Stimulated activated effector memory CD8-positive, alpha-beta T cell treated with anti-CD3 and anti-CD28 coated beads, Interleukin-12 subunit alpha, Interleukin-12 subunit beta, amount 100 ng/mL, for 72 hours (primary cell): ENCODE measurements at regions not wholly inside any gene's neighbourhood (a gene's known extent, or its start where the extent isn't known, plus 50 kb on each side); places are given as distances from the start of the nearest gene placed in this dataset.
"Not testable (repeated sequence)": the region's sequence is repeated elsewhere in the genome, so short reads cannot be mapped to it uniquely, and the experiment has no call there.

ENCODE experiments used
- ATAC-seq: fragments of 150-1000 bp; cut with Tn5 transposase; 2 replicates; pipeline ENCODE4 v1.10.0; 2021
- DNase-seq, 2 donors: peaks; one replicate each; pipeline ENCODE4 v3.0.0; 2021 to 2022; ENCODE audit warnings: low spot score in 2 of 2
- H3K27ac Mint-ChIP-seq: one replicate; pipeline ENCODE4 v1.8.0; 2022; ENCODE audit warnings: mild to moderate bottlenecking, mixed read lengths
- H3K36me3 Mint-ChIP-seq: one replicate; pipeline ENCODE4 v1.8.0; 2022; ENCODE audit warnings: mild to moderate bottlenecking, mixed read lengths
- H3K4me1 Mint-ChIP-seq: one replicate; pipeline ENCODE4 v1.8.0; 2022; ENCODE audit warnings: mixed read lengths
- H3K4me3 Mint-ChIP-seq: one replicate; pipeline ENCODE4 v1.8.0; 2022; ENCODE audit warnings: mild to moderate bottlenecking, mixed read lengths
- H3K9me3 Mint-ChIP-seq: one replicate; pipeline ENCODE4 v1.8.0; 2022; ENCODE audit warnings: mixed read lengths

DNA sequence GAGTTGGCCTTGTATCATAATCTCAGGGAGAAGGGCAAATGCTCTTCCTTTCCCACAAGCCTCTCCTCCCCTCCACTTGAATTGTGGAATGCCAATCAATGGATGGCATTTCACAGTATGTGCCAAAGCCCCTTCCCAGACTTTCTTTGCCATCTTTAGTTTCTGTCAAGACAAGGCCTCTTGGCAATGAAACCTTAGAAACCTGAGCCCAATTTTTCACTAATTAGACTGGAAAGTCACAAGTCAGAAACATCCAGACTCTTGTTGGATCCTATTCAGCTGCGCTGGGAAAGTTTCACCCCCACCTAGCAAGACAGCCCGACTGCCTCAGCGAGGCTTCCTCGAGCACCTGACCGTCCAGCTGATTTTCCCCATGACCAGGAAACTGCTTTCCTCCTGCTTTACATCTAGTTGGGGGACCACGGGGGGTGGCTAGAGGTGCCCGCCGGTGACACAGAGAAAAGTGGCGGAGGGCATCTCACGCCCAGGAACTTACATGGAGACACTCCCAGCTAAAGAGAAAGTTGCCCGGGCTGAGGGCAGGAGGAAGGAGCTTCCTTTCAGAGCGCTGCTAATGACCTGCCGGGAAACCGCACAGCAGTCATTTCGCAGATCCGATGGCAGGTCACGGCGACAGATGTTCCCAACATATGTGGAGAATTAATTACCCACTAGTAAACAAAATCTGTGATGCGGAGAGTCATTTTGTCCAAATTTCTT is 302.6 kb upstream of the RRP15 start:
- peaks cover 3% of the 10 kb centered on the region for H3K9me3 Mint-ChIP-seq
- no peaks in the 10 kb centered on the region for H3K36me3 Mint-ChIP-seq
- DNase-seq, result no peak
- ATAC-seq, result no peak
- no peak overlapping the region for H3K27ac Mint-ChIP-seq
- no peak overlapping the region for H3K4me3 Mint-ChIP-seq
- no peaks in the 10 kb centered on the region for H3K4me1 Mint-ChIP-seq

DNA sequence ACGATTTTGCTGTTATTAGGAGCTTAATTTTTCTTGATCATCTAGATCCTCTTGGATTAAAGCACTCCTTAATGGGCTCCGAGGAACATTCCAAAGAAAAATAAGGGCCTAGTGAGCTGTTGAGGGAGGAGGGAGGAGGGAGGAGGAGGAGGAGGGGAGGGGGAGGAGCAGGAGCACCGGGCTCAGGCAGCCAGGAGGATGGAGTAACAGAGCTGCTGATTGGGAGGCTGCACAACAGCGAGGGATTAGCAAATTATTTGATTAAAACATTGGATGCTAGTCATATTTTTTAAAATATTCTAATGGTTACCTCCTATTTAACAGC is 302.1 kb upstream of the RRP15 start:
- Mint-ChIP-seq H3K9me3 (peaks cover 3% of the 10 kb centered on the region), H3K4me1 (no peaks in the 10 kb centered on the region)
- ATAC-seq, result no peak

DNA sequence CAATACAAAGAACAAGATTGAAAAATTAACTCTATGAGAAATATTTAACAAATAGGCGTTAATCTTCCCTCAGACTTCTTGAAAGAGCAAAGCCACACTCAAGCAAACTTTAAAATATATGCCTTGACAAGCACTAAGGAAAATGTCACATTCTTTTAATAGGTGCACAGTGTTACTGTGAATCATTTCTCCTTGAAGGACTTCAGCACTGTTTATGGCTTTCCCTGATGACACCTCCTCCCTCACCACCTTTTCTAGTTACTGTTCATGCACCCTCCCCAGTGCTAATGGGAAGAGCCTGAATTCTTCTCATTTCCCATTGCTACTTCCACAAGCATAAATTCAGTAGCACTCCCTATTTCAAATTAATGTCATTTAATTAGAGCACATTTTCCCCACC is 299.5 kb upstream of the RRP15 start:
- DNase-seq, result no peak
- H3K9me3 Mint-ChIP-seq, result peaks cover 3% of the 10 kb centered on the region
- H3K27ac Mint-ChIP-seq, result no peak overlapping the region
- no peaks in the 10 kb centered on the region for H3K4me1 Mint-ChIP-seq
- H3K4me3 Mint-ChIP-seq, result no peak overlapping the region
- H3K36me3 Mint-ChIP-seq, result no peaks in the 10 kb centered on the region
- no peak for ATAC-seq

More for the DNA sequence above, 302.1 kb upstream of the RRP15 start:
- Mint-ChIP-seq H3K4me3 (no peak overlapping the region), H3K27ac (no peak overlapping the region), H3K36me3 (no peaks in the 10 kb centered on the region)
- DNase-seq, result no peak

DNA sequence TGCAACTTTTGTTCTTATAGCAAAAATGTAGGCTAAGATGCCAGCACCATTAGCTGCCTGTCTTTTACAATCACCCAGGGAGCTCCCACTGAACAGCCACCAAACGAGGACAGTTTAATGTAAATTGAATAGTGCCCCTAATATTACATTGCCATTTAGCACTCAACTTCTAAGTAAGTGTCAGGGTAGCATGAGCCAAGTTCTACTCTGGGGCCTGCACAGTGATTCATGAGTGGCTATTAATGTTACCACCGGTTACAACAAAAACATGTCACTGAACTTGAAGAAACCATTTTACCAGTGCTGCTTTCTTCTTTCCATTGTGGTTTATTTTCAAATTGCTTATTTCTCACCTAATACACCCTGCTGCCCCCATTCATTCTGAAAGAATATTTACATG is 295.6 kb upstream of the RRP15 start:
- Mint-ChIP-seq H3K9me3 (peaks cover 7% of the 10 kb centered on the region), H3K4me3 (no peak overlapping the region), H3K36me3 (no peaks in the 10 kb centered on the region), H3K27ac (no peak overlapping the region), H3K4me1 (no peaks in the 10 kb centered on the region)
- ATAC-seq (no peak), DNase-seq (no peak)

DNA sequence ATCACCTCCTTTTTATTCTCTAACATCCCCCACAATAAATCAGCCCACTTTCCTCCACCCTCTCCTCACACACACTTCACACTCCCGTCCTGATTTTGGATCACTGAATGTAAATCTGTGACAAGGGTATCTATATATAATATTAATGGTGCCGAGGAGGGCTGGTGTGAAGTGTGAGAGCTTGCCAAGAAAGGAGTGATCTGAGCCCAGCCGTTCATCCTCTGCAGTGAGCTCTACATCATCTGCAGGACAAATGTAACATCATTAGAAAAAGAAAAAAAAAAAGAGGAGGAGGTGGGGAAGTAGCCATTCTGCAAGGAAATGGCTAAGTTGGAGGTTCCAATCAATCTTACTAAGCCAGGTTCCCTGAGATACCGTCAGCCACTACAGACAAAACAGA is 291.7 kb upstream of the RRP15 start:
- H3K4me1 Mint-ChIP-seq, result no peaks in the 10 kb centered on the region
- no peak overlapping the region for H3K4me3 Mint-ChIP-seq
- H3K9me3 Mint-ChIP-seq, result peaks cover 16% of the 10 kb centered on the region
- no peak overlapping the region for H3K27ac Mint-ChIP-seq
- H3K36me3 Mint-ChIP-seq, result no peaks in the 10 kb centered on the region
- no peak for DNase-seq
- ATAC-seq, result no peak

DNA sequence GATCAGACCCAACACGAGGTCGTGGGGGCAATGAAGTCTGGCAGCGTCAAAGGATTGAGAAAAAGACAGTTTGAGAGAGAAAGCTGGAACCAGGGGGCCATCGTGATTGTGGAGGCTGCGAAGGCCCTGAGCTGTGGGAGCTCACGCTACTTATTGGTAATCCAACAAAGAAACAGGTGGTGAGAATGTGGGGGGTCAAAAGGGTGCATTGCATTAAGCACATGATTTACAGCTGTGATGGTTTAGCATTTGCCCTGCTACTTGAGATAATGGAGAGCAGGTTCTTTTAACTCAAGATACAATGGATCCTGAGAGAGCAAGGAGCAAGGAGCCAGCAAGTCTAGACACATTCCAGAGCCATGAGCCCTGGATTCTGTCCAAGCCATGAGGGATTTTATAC is 276.8 kb upstream of the RRP15 start:
- not testable (repeated sequence) for H3K4me3 Mint-ChIP-seq, H3K36me3 Mint-ChIP-seq, H3K9me3 Mint-ChIP-seq, ATAC-seq, H3K4me1 Mint-ChIP-seq, H3K27ac Mint-ChIP-seq, DNase-seq

DNA sequence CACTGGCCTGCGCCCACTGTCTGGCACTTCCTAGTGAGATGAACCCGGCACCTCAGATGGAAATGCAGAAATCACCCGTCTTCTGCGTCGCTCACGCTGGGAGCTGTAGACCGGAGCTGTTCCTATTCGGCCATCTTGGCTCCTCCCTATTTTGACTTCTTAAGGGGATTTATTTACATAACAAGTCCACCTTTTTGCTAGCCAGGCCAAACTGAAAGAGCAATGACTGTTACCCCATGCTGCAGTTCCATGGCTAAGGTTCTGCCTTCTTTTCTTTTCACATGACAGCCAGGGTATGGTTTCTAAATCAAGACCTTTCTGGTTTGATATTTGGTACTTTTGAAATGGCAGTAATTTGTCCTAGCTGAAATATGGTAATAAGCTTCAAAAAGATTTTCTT is 270.0 kb upstream of the RRP15 start:
- H3K4me3 Mint-ChIP-seq, H3K9me3 Mint-ChIP-seq, ATAC-seq, H3K4me1 Mint-ChIP-seq, DNase-seq, H3K27ac Mint-ChIP-seq, H3K36me3 Mint-ChIP-seq: not testable (repeated sequence)

DNA sequence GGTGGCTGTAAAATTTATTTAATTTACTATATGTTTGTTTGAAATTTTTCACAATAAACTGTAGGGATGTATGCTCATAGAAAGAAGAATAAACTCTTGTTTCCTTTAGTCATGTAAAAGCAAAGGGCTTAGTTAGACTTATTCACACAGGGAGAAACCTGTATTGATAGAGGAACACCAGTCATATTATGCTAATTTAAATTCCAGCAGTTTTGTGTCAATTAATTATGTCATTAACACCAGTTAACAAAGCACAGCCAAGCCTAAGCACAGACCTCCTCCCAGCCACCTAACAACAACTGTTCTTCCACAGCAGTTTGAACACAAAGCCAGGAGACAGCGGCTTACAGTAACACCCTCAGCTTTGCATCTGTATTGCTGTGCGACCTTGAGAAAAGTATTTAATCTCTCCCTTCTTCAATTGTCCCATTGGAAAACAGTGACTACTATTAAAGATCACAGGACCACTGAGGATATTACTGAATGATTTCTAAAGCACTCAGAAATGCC is 260.8 kb upstream of the RRP15 start:
- Mint-ChIP-seq H3K4me1 (no peaks in the 10 kb centered on the region), H3K9me3 (peaks cover 5% of the 10 kb centered on the region), H3K4me3 (no peak overlapping the region), H3K36me3 (no peaks in the 10 kb centered on the region), H3K27ac (no peak overlapping the region)
- ATAC-seq (no peak), DNase-seq (no peak)

DNA sequence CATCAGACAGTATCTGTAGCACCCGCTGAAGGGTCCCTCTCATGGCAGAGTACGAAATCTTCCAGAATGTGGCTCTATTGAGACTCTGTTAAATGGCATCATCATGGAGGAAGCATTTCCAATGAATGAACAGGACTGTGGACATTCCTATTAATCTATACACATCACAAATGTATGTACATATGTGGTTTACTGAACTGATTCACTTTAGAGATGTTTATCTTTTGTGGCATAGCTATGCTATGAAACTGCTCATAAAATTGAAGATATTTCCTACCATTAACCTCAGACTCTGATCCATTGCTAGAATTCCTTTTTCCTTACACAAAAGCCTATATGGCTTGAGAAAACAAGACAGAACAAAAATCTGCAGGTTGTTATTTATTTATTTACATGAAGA is 259.6 kb upstream of the RRP15 start:
- no peak overlapping the region for H3K4me3 Mint-ChIP-seq
- no peak for DNase-seq
- no peak for ATAC-seq
- H3K27ac Mint-ChIP-seq, result no peak overlapping the region
- peaks cover 5% of the 10 kb centered on the region for H3K9me3 Mint-ChIP-seq
- no peaks in the 10 kb centered on the region for H3K4me1 Mint-ChIP-seq
- H3K36me3 Mint-ChIP-seq, result no peaks in the 10 kb centered on the region

DNA sequence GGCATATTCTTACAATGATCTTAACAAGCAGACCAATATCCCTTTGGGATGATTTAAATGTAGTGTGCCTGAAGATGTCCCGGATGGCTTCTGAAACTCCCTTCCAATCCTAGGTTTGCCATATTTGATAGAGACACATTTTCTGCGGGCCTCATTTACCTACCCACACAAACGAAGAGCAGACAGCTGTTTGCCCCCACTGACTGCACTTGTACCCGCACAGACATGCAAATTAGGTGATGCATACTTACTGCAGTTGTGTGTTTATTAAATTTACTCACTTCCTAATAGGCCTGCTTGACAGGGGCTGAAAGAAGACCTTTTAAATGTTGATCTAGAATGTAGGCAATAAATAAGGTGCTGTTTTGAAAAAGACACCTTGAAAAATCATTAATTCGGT is 257.9 kb upstream of the RRP15 start:
- Mint-ChIP-seq H3K9me3 (peaks cover 5% of the 10 kb centered on the region), H3K4me1 (no peaks in the 10 kb centered on the region), H3K4me3 (no peak overlapping the region), H3K36me3 (no peaks in the 10 kb centered on the region), H3K27ac (no peak overlapping the region)
- DNase-seq (no peak), ATAC-seq (no peak)

DNA sequence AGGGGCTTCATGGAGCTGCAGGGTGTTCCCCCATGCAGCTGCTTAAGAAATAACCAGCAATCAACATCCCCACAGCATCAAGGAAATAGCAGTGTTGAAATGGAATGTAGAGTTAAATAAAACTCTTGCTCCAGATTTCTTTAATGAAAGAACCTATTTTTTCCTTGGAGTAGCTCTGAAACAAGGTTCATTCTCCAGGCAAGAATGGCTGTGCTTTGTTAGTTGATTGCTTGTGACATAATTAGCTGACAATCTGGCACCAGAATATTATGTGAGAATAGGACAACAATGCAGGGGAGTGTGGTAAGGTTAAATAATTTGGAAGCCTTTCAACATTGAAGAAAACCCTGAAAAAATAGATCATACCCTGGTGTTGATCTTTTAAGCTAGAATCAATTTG is 254.2 kb upstream of the RRP15 start:
- H3K9me3 Mint-ChIP-seq, result no peaks in the 10 kb centered on the region

DNA sequence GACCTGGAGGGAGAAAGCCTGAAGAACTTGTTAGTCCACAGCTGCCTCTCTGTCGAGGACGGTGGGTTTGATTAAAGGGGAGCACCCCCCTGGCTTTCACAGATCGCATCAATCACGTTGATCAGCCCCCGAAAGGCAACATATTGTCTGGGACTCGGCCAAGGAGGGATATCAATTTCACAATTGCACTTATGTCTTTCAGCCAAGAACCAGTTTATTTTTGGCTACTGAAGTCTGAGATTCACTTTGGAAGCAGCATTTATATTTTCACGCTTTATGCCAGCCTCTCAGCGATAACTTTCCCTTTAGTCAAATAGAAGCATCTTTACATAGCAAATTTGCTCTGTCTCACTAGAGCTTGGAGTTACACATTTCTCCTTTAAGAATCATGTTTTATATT is 253.2 kb upstream of the RRP15 start:
- no peaks in the 10 kb centered on the region for H3K4me1 Mint-ChIP-seq
- no peak overlapping the region for H3K4me3 Mint-ChIP-seq
- no peaks in the 10 kb centered on the region for H3K36me3 Mint-ChIP-seq
- H3K27ac Mint-ChIP-seq, result no peak overlapping the region
- no peaks in the 10 kb centered on the region for H3K9me3 Mint-ChIP-seq
- no peak for DNase-seq
- no peak for ATAC-seq

More for the DNA sequence above, 254.2 kb upstream of the RRP15 start:
- ATAC-seq (no peak), DNase-seq (no peak)
- H3K27ac Mint-ChIP-seq, result no peak overlapping the region
- no peak overlapping the region for H3K4me3 Mint-ChIP-seq
- H3K4me1 Mint-ChIP-seq, result no peaks in the 10 kb centered on the region
- no peaks in the 10 kb centered on the region for H3K36me3 Mint-ChIP-seq

DNA sequence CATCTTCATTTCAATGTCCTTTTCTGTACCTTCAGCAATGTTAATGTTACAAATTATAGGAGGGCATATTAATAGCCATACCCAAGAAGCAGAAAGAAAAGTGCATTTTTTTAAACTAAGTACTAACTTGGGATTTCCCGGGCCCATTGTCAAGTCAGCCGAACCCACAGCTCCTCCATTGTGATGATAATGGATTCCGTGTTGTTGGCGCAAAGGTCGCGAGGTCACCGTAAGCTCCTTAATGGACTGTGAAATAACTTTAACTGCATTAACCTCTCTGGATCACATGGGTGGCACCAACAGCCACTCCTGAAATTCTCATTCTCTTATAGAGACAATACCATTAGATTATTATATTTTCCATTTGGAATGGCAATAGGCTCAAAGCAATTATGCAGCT is 250.6 kb upstream of the RRP15 start:
- ATAC-seq, result no peak
- H3K4me3 Mint-ChIP-seq, result no peak overlapping the region
- DNase-seq, result no peak
- peaks cover 3% of the 10 kb centered on the region for H3K9me3 Mint-ChIP-seq
- no peaks in the 10 kb centered on the region for H3K4me1 Mint-ChIP-seq
- no peak overlapping the region for H3K27ac Mint-ChIP-seq
- H3K36me3 Mint-ChIP-seq, result no peaks in the 10 kb centered on the region

DNA sequence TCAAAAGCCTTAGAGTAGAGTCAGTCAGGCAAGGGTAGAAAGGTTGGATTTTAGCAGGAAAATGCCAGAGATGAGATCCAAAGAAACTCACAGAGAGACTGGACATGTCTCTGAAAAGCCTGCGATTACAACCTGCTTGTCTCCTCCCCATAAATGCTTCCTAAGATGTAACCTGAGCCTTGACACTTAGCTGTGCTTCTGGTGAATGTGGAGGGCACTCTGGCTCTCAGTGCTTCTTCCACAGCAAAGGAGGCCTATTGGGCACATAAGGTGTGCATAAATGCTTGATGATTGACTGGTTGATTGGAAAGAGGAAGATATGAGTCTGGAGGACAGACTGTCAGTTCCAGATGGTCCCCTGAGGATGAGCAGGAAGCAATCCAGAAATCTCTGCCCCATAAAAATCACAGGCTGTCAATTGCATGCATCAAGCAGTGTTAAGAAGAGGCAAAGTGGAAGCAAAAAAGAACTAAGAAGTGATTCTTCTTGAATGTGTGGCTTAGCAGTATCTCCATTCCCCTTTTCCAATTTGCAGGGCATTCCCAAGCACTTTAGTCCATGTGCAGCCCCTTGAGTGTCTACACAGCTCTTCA is 236.2 kb upstream of the RRP15 start:
- H3K9me3 Mint-ChIP-seq, result peaks cover 8% of the 10 kb centered on the region
- H3K4me1 Mint-ChIP-seq, result no peaks in the 10 kb centered on the region
- ATAC-seq, result no peak
- no peak for DNase-seq
- H3K4me3 Mint-ChIP-seq, result no peak overlapping the region
- no peaks in the 10 kb centered on the region for H3K36me3 Mint-ChIP-seq
- no peak overlapping the region for H3K27ac Mint-ChIP-seq

DNA sequence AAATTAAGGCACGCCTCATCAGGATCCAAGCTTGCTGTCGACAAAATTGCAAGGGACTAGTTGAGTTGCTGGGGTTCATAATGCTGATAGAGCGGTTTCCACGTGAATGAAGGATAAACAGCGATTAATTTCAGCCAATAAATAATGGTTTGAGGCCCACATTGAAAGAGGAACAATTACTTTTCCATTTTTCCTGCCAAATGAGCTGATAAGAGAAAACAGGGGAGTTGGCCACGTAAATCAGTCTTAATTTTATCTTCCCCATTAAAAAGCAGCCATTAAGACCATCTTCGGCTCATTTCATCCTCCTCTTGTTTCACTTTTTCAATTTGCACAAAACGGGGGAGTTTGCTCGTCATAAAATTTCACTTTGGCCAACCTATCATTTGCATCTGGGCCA is 235.5 kb upstream of the RRP15 start:
- Mint-ChIP-seq H3K9me3 (peaks cover 4% of the 10 kb centered on the region), H3K36me3 (no peaks in the 10 kb centered on the region), H3K27ac (no peak overlapping the region), H3K4me1 (no peaks in the 10 kb centered on the region), H3K4me3 (no peak overlapping the region)
- DNase-seq (no peak), ATAC-seq (no peak)

DNA sequence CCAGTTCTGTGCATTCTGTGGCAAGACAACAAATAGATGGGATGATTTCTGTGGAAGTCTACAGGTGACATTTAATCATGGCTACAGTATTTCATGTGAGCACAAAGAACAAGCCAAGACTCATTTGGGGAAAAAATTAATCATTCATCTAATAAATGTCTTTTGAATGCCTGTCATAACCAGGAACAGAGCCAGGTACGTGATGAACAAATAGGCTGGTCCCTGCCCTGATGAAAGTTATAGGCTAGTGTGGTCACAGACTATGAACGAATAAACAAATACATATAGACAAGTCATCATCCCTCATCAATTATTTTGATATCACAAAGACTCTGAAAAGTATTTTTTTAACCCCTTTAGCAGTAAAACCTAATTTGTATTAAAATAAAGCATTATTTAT is 226.4 kb upstream of the RRP15 start:
- ATAC-seq, result no peak
- no peak for DNase-seq
- H3K9me3 Mint-ChIP-seq, result no peaks in the 10 kb centered on the region
- H3K4me1 Mint-ChIP-seq, result no peaks in the 10 kb centered on the region
- no peak overlapping the region for H3K27ac Mint-ChIP-seq
- H3K36me3 Mint-ChIP-seq, result no peaks in the 10 kb centered on the region
- H3K4me3 Mint-ChIP-seq, result no peak overlapping the region
